ENCODE measurements at regions not wholly inside any gene's neighbourhood (a gene's known extent, or its start where the extent isn't known, plus 50 kb on each side); places are given as distances from the start of the nearest gene placed in this dataset.

- TF ChIP-seq, protein P1, sequence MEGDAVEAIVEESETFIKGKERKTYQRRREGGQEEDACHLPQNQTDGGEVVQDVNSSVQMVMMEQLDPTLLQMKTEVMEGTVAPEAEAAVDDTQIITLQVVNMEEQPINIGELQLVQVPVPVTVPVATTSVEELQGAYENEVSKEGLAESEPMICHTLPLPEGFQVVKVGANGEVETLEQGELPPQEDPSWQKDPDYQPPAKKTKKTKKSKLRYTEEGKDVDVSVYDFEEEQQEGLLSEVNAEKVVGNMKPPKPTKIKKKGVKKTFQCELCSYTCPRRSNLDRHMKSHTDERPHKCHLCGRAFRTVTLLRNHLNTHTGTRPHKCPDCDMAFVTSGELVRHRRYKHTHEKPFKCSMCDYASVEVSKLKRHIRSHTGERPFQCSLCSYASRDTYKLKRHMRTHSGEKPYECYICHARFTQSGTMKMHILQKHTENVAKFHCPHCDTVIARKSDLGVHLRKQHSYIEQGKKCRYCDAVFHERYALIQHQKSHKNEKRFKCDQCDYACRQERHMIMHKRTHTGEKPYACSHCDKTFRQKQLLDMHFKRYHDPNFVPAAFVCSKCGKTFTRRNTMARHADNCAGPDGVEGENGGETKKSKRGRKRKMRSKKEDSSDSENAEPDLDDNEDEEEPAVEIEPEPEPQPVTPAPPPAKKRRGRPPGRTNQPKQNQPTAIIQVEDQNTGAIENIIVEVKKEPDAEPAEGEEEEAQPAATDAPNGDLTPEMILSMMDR (IDR thresholded peaks at IDR 0.05), result no peak
- TF ChIP-seq POLR2A (IDR thresholded peaks at IDR 0.05), result no peak
These were observed 154.2 kb downstream of the KCNJ12 start for GRCh38 chr17:21530311-21530710.

Measured in heart left ventricle (tissue), 13 donors.